CD14-positive monocyte (primary cell): ENCODE measurements at regions not wholly inside any gene's neighbourhood (a gene's known extent, or its start where the extent isn't known, plus 50 kb on each side); places are given as distances from the start of the nearest gene placed in this dataset.

ENCODE experiments used
- DNase-seq, 3 donors: peaks; one replicate each; pipeline ENCODE4 v3.0.0-alpha.2; 2011 to 2022
- H2AFZ ChIP-seq: 2 replicates; pipeline ENCODE4 v1.6.0; 2012; ENCODE audit warnings: mild to moderate bottlenecking, low read depth, low read length, inconsistent platforms; ENCODE audit not compliant: insufficient read depth, poor library complexity, severe bottlenecking
- H3K27ac ChIP-seq, 2 donors: 1 replicate in 1 of 2; 2 replicates in 1 of 2; pipeline ENCODE4 v1.5.1; 2012 to 2013; ENCODE audit warnings: low read length in 2 of 2, control low read depth in 1 of 2, inconsistent platforms in 1 of 2, low read depth in 1 of 2, mild to moderate bottlenecking in 1 of 2
- H3K27me3 ChIP-seq, 2 donors: one replicate each; pipeline versions ENCODE4 v1.6.0 to v1.6.1; 2011 to 2013; ENCODE audit warnings: low read length in 2 of 2; ENCODE audit not compliant: control insufficient read depth in 2 of 2, insufficient read depth in 2 of 2
- H3K36me3 ChIP-seq, 2 donors: replicated peaks in 1 of 2; 1 replicate in 1 of 2; 2 replicates in 1 of 2; pipeline versions ENCODE4 v1.5.1 to v1.6.1; 2012 to 2013; ENCODE audit warnings: low read length in 2 of 2, control low read depth in 1 of 2, inconsistent platforms in 1 of 2, mild to moderate bottlenecking in 1 of 2; ENCODE audit not compliant: insufficient read depth in 2 of 2, control insufficient read depth in 1 of 2
- H3K4me1 ChIP-seq, 2 donors: 1 replicate in 1 of 2; 2 replicates in 1 of 2; pipeline versions ENCODE4 v1.5.1 to v1.6.1; 2012 to 2013; ENCODE audit warnings: low read length in 2 of 2, control low read depth in 1 of 2, inconsistent platforms in 1 of 2, mild to moderate bottlenecking in 1 of 2, moderate library complexity in 1 of 2; ENCODE audit not compliant: insufficient read depth in 2 of 2, control insufficient read depth in 1 of 2
- H3K4me2 ChIP-seq: replicated peaks from 2 replicates; pipeline ENCODE3; 2012; ENCODE audit warnings: low read length, moderate library complexity, mild to moderate bottlenecking; ENCODE audit not compliant: poor library complexity, severe bottlenecking; ENCODE audit errors: extremely low read depth
- H3K4me3 ChIP-seq, 3 experiments: fragments of 200-600 bp in 1 of 3; sonication (generic) in 1 of 3; replicated peaks in 1 of 3; 1 replicate in 2 of 3; 2 replicates in 1 of 3; pipeline ENCODE4 v1.5.1; 2011 to 2013; ENCODE audit warnings: low read length in 3 of 3, mild to moderate bottlenecking in 3 of 3, control low read depth in 2 of 3, low read depth in 2 of 3, inconsistent platforms in 1 of 3, moderate library complexity in 1 of 3
- H3K79me2 ChIP-seq: 2 replicates; pipeline ENCODE4 v1.6.0; 2012; ENCODE audit warnings: mild to moderate bottlenecking, control low read depth, inconsistent platforms, low read length, moderate library complexity; ENCODE audit not compliant: insufficient read depth
- H3K9ac ChIP-seq: 2 replicates; pipeline ENCODE4 v1.6.0; 2017; ENCODE audit warnings: low read length, mild to moderate bottlenecking; ENCODE audit not compliant: insufficient read depth, poor library complexity, severe bottlenecking
- H3K9me3 ChIP-seq, 2 donors: replicated peaks in 1 of 2; 1 replicate in 1 of 2; 2 replicates in 1 of 2; pipeline versions ENCODE4 v1.5.1 to v1.6.1; 2012 to 2013; ENCODE audit warnings: low read length in 2 of 2, control low read depth in 1 of 2; ENCODE audit not compliant: control insufficient read depth in 1 of 2, insufficient read depth in 1 of 2
- H4K20me1 ChIP-seq: 2 replicates; pipeline ENCODE4 v1.6.0; 2012; ENCODE audit warnings: mild to moderate bottlenecking, low read length, control low read depth, moderate library complexity; ENCODE audit not compliant: insufficient read depth
- H3K27ac Mint-ChIP-seq, 7 donors: one replicate each; pipeline ENCODE4 v1.8.0; 2020; ENCODE audit warnings: mild to moderate bottlenecking in 7 of 7, mixed read lengths in 7 of 7, moderate library complexity in 6 of 7, inconsistent platforms in 2 of 7
- H3K27me3 Mint-ChIP-seq, 3 donors: one replicate each; pipeline ENCODE4 v1.8.0; 2021 to 2022; ENCODE audit warnings: low read depth in 3 of 3, mild to moderate bottlenecking in 3 of 3, mixed read lengths in 3 of 3, moderate library complexity in 3 of 3, inconsistent platforms in 1 of 3
- H3K36me3 Mint-ChIP-seq, 2 donors: one replicate each; pipeline ENCODE4 v1.8.0; 2020; ENCODE audit warnings: mixed read lengths in 2 of 2, inconsistent platforms in 1 of 2, mild to moderate bottlenecking in 1 of 2
- H3K4me1 Mint-ChIP-seq: one replicate; pipeline ENCODE4 v1.8.0; 2020; ENCODE audit warnings: mild to moderate bottlenecking, mixed read lengths
- H3K4me3 Mint-ChIP-seq, 2 donors: one replicate each; pipeline ENCODE4 v1.8.0; 2020; ENCODE audit warnings: mild to moderate bottlenecking in 2 of 2, mixed read lengths in 2 of 2, moderate library complexity in 1 of 2
- H3K9me3 Mint-ChIP-seq, 7 donors: one replicate each; pipeline ENCODE4 v1.8.0; 2020 to 2022; ENCODE audit warnings: mixed read lengths in 7 of 7, mild to moderate bottlenecking in 6 of 7, moderate library complexity in 6 of 7, inconsistent platforms in 2 of 7
- WGBS: methylation state at CpG from one replicate; pipeline ENCODE4 v1.1.5; 2013; ENCODE audit warnings: missing lambda C conversion rate; ENCODE audit not compliant: insufficient coverage; 5-methylcytosine and 5-hydroxymethylcytosine counted together
- intact Hi-C, 2 donors: fragments of 100-400 bp; cut with micrococcal nuclease; formaldehyde crosslinking; loops; one replicate each; pipeline versions ENCODE4 v1.15.0 to v1.15.1; 2023
- TF ChIP-seq, protein P1 (sequence below): fragments of 200-600 bp; IDR thresholded peaks from one replicate; pipeline ENCODE4 v1.8.0; 2022; ENCODE audit warnings: antibody characterized with exemption, mild to moderate bottlenecking

- TF ChIP-seq, protein P1, sequence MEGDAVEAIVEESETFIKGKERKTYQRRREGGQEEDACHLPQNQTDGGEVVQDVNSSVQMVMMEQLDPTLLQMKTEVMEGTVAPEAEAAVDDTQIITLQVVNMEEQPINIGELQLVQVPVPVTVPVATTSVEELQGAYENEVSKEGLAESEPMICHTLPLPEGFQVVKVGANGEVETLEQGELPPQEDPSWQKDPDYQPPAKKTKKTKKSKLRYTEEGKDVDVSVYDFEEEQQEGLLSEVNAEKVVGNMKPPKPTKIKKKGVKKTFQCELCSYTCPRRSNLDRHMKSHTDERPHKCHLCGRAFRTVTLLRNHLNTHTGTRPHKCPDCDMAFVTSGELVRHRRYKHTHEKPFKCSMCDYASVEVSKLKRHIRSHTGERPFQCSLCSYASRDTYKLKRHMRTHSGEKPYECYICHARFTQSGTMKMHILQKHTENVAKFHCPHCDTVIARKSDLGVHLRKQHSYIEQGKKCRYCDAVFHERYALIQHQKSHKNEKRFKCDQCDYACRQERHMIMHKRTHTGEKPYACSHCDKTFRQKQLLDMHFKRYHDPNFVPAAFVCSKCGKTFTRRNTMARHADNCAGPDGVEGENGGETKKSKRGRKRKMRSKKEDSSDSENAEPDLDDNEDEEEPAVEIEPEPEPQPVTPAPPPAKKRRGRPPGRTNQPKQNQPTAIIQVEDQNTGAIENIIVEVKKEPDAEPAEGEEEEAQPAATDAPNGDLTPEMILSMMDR, result no peak
- Mint-ChIP-seq H3K4me3 (peak overlapping the region in 1 of 2 donors; percentile 62), H3K4me1 (peaks cover 41% of the 10 kb centered on the region), H3K9me3 (peaks cover 0 to 5% (median 0%) of the 10 kb centered on the region in 7 donors), H3K27ac (peak overlapping the region; percentile 89 to 98 (median 97)), H3K27me3 (no peaks in the 10 kb centered on the region), H3K36me3 (no peaks in the 10 kb centered on the region)
- 3% methylated on average over 7 of the region's 7 CpGs for WGBS
- Histone ChIP-seq H3K36me3 (no peaks in the 10 kb centered on the region), H3K4me1 (peaks cover 41 to 55% of the 10 kb centered on the region in 2 donors), H4K20me1 (no peaks in the 10 kb centered on the region), H3K9me3 (no peaks in the 10 kb centered on the region), H3K27me3 (no peaks in the 10 kb centered on the region), H3K4me3 (peak overlapping the region in 1 of 3 experiments; percentile 36), H3K9ac (no peak overlapping the region), H3K79me2 (no peaks in the 10 kb centered on the region), H3K4me2 (peak overlapping the region; percentile 50), H3K27ac (peak overlapping the region; percentile 53 to 82), H2AFZ (no peak overlapping the region)
- intact Hi-C loops, result loop anchor here (5.0 kb wide), 2 partner anchors 43 to 48 kb away; no protein-coding TSS in a partner anchor
- DNase-seq, result peak; percentile 91 to 97 (median 95)
Measured at GRCh38 chr20:20780127-20780824, 67.8 kb upstream of the RALGAPA2 start.

GRCh38 chr20:20778676-20779075, 66.2 kb upstream of the RALGAPA2 start:
- Histone ChIP-seq H3K27me3 (no peaks in the 10 kb centered on the region), H3K4me2 (no peak overlapping the region), H3K4me1 (peaks cover 38 to 50% of the 10 kb centered on the region in 2 donors), H4K20me1 (no peaks in the 10 kb centered on the region), H3K27ac (peak overlapping the region in 1 of 2 donors; percentile 51), H3K9me3 (no peaks in the 10 kb centered on the region), H2AFZ (no peak overlapping the region), H3K9ac (no peak overlapping the region), H3K36me3 (no peaks in the 10 kb centered on the region), H3K4me3 (no peak overlapping the region), H3K79me2 (no peaks in the 10 kb centered on the region)
- H3K4me3 Mint-ChIP-seq, result no peak overlapping the region
- WGBS, result 100% methylated on average over 1 of the region's 2 CpGs
- H3K4me1 Mint-ChIP-seq, result peaks cover 44% of the 10 kb centered on the region
- no peaks in the 10 kb centered on the region for H3K36me3 Mint-ChIP-seq
- H3K9me3 Mint-ChIP-seq, result peaks cover 0 to 5% (median 3%) of the 10 kb centered on the region in 7 donors
- peaks cover 0 to 2% (median 0%) of the 10 kb centered on the region in 3 donors for H3K27me3 Mint-ChIP-seq
- H3K27ac Mint-ChIP-seq, result peak overlapping the region in 6 of 7 donors; percentile 41 to 71 (median 60)
- intact Hi-C loops, result no loop called here
- DNase-seq, result no peak
- TF ChIP-seq, protein P1, result no peak
